C4-2B (cell line): ENCODE measurements at regions not wholly inside any gene's neighbourhood (a gene's known extent, or its start where the extent isn't known, plus 50 kb on each side); places are given as distances from the start of the nearest gene placed in this dataset.

Experiments used
- CTCF ChIP-seq: fragments of 450-650 bp; conservative IDR thresholded peaks from 2 replicates; pipeline ENCODE4 v1.5.1; 2017; ENCODE audit warnings: mild to moderate bottlenecking
- ZFX ChIP-seq: fragments of 450-650 bp; IDR thresholded peaks from 2 replicates; pipeline ENCODE4 v1.6.1; 2017

- no peak for TF ChIP-seq CTCF
- TF ChIP-seq ZFX: no peak
Observed at GRCh38 chr10:124144536-124144935, 51.1 kb upstream of the CHST15 start.
